Testis (tissue), 2 donors: ENCODE measurements at regions not wholly inside any gene's neighbourhood (a gene's known extent, or its start where the extent isn't known, plus 50 kb on each side); places are given as distances from the start of the nearest gene placed in this dataset.
"Not testable (repeated sequence)": the region's sequence is repeated elsewhere in the genome, so short reads cannot be mapped to it uniquely, and the experiment has no call there.

Experiments used
- DNase-seq: peaks from one replicate; pipeline ENCODE4 v3.0.0-alpha.2; 2019
- H3K27ac ChIP-seq, 2 donors: fragments of 200-600 bp; sonication (generic); one replicate each; pipeline ENCODE4 v1.5.1; 2019
- H3K27me3 ChIP-seq: fragments of 200-600 bp; sonication (generic); one replicate; pipeline ENCODE4 v1.5.1; 2019
- H3K36me3 ChIP-seq: fragments of 200-600 bp; sonication (generic); one replicate; pipeline ENCODE4 v1.5.1; 2017; ENCODE audit warnings: low read depth; ENCODE audit errors: missing control alignments
- H3K4me1 ChIP-seq: fragments of 200-600 bp; sonication (generic); one replicate; pipeline ENCODE4 v1.5.1; 2019
- H3K4me3 ChIP-seq, 2 donors: fragments of 200-600 bp; sonication (generic); one replicate each; pipeline ENCODE4 v1.5.1; 2017 to 2019
- H3K9me3 ChIP-seq: fragments of 200-600 bp; sonication (generic); one replicate; pipeline ENCODE4 v1.5.1; 2017
- POLR2A ChIP-seq: fragments of 450-650 bp; IDR thresholded peaks from one replicate; pipeline ENCODE4 v1.6.1; 2017; ENCODE audit warnings: antibody characterized with exemption, mild to moderate bottlenecking, moderate library complexity
- WGBS, 2 donors: methylation state at CpG; one replicate each; pipeline ENCODE4 v1.1.5; 2018; 5-methylcytosine and 5-hydroxymethylcytosine counted together
- intact Hi-C: fragments of 100-400 bp; cut with DNase I; formaldehyde crosslinking; loops from one replicate; pipeline ENCODE4 v1.15.1; 2023; ENCODE audit warnings: low total_unique reads
- TF ChIP-seq, protein P1 (sequence below), 3 experiments: fragments of 450-650 bp in 2 of 3; fragments of 200-600 bp in 1 of 3; sonication (generic) in 1 of 3; IDR thresholded peaks; one replicate each; pipeline ENCODE4 v1.5.1; 2016 to 2019; ENCODE audit warnings: antibody characterized with exemption in 3 of 3, mild to moderate bottlenecking in 2 of 3, moderate library complexity in 1 of 3

DNA sequence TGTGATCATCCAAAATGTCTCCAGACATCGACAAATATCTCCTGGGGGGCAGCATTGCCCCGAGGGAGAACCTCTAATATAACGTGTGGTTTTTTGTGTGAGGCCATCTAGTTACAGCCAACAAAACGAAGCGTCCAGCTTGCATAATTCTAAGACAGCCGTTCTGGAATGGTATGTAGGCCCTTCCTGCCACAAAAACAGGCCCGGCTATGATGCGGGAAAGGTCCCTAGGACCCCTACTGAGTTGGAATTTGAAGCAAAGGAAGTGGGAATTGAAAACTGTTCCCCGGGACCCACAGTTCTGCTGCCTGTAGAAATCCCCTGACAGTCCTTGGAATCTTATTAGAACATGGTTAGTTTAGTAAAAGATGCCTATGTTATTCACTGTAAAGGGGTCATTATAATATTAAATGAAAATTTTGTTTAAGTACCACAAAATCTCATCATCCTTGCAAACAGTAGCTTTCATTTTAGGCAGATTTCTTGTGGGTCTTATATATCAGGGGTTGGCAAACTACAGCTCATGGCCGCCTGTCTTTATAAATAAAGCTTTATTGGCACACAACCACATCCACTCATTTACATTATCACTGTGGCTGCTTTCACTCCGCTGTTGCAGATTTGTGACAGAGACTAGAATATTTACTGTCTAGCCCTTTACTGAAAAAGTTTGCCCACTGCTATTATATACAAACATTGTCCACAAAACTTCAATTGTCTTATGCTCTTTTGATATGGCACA lies 70.7 kb downstream of the MSX2 start:
- Histone ChIP-seq H3K36me3 (no peaks in the 10 kb centered on the region), H3K4me3 (no peak overlapping the region), H3K27me3 (no peaks in the 10 kb centered on the region), H3K4me1 (no peaks in the 10 kb centered on the region), H3K9me3 (no peaks in the 10 kb centered on the region), H3K27ac (no peak overlapping the region)
- DNase-seq: no peak
- intact Hi-C loops: loop anchor here (10.0 kb wide), 1 partner anchor 370 kb away; no protein-coding TSS in a partner anchor
- WGBS, 2 donors: 41 to 54% methylated on average over 9 to 11 of the region's 11 CpGs
- TF ChIP-seq, protein P1, sequence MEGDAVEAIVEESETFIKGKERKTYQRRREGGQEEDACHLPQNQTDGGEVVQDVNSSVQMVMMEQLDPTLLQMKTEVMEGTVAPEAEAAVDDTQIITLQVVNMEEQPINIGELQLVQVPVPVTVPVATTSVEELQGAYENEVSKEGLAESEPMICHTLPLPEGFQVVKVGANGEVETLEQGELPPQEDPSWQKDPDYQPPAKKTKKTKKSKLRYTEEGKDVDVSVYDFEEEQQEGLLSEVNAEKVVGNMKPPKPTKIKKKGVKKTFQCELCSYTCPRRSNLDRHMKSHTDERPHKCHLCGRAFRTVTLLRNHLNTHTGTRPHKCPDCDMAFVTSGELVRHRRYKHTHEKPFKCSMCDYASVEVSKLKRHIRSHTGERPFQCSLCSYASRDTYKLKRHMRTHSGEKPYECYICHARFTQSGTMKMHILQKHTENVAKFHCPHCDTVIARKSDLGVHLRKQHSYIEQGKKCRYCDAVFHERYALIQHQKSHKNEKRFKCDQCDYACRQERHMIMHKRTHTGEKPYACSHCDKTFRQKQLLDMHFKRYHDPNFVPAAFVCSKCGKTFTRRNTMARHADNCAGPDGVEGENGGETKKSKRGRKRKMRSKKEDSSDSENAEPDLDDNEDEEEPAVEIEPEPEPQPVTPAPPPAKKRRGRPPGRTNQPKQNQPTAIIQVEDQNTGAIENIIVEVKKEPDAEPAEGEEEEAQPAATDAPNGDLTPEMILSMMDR (IDR thresholded peaks at IDR 0.05): no peak
- no peak for TF ChIP-seq POLR2A

DNA sequence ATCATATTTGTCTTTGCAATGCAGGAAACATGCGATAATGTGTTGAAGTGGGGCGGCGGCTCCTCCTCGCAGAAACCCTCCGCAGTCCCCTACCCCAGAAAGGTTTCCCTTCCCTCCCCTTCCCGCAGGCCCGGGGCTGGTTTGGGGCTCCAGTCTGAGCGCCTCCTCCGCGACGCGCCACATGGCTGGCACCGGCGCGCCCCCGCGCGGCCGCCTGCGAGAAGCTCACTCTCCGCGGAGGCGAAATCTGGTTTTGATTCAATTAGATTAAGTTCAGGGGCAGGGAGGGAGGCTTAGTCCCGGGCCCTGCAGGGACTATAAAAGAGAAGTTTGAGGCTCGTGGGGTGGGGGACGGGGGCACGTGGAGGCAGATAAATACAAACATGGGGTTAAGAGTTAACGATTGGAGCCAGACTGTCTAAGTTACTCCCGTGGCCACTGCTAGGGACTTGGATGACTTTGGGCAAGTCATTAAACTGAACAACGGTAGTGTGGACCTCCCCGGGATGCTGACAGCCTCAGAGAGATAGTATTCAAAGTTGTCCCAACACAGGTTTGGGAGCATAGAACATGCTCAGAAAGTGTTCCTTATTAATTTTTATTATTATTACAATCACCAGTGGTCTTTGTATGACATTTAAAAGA lies 69.4 kb downstream of the MSX2 start:
- no peak overlapping the region for H3K27ac ChIP-seq
- WGBS, 2 donors: 1% methylated on average over 30 to 31 of the region's 31 CpGs

DNA sequence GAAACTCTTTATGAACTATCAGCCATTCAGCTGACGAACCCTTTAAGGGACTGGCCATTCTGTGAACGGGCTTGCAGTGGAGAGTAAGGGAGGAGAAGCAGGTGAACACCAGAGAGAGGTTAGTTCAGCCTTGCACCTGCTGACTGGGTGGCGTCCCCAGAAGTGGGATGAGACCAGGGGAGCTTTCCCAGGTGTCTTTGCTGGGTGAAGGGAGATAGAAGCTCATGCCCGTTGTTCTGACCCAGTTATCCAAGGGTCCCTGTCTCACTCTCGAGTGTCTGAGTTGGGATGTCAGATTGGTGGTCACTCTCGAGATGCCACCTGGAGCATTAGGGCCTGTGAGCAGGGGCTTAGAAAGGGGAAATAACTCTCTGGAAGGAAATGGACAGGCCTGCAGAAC lies 68.7 kb downstream of the MSX2 start:
- H3K4me3 ChIP-seq: peak overlapping the region in 1 of 2 donors; percentile 37
- intact Hi-C loops: loop anchor here (10.0 kb wide), 1 partner anchor 368 kb away; no protein-coding TSS in a partner anchor
- no peaks in the 10 kb centered on the region for H3K4me1 ChIP-seq
- H3K9me3 ChIP-seq: no peaks in the 10 kb centered on the region
- H3K36me3 ChIP-seq: no peaks in the 10 kb centered on the region
- H3K27ac ChIP-seq: no peak overlapping the region
- no peaks in the 10 kb centered on the region for H3K27me3 ChIP-seq
- 50 to 70% methylated on average over 6 of the region's 6 CpGs for WGBS, 2 donors
- DNase-seq: no peak
- TF ChIP-seq, protein P1 (IDR thresholded peaks at IDR 0.05): no peak
- no peak for TF ChIP-seq POLR2A

More for the DNA sequence above, 69.4 kb downstream of the MSX2 start:
- H3K27me3 ChIP-seq: no peaks in the 10 kb centered on the region
- TF ChIP-seq POLR2A: no peak
- TF ChIP-seq, protein P1 (IDR thresholded peaks at IDR 0.05): peak; percentile 42 to 82 (median 70)
- H3K4me1 ChIP-seq: no peaks in the 10 kb centered on the region
- no peaks in the 10 kb centered on the region for H3K36me3 ChIP-seq
- DNase-seq: peak; percentile 80
- H3K4me3 ChIP-seq: peak overlapping the region in 1 of 2 donors; percentile 37
- intact Hi-C loops: loop anchor here (10.0 kb wide), 1 partner anchor 369 kb away; no protein-coding TSS in a partner anchor
- no peaks in the 10 kb centered on the region for H3K9me3 ChIP-seq

DNA sequence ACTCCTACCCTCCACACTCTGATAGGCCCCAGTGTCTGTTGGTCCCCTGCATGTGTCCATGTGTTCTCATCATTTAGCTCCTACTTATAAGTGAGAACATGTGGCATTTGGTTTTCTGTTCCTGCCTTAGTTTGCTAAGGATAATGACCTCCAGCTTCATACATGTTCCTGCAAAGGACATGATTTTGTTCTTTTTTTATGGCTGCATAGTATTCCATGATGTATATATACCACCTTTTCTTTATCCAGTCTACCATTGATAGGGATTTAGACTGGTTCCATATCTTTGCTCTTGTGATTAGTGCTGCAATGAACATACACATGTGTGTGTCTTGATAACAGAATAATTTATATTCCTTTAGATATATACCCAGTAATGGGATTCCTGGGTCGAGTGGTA lies 67.9 kb downstream of the MSX2 start:
- H3K4me3 ChIP-seq, H3K27ac ChIP-seq, DNase-seq, H3K27me3 ChIP-seq, H3K36me3 ChIP-seq, H3K9me3 ChIP-seq, H3K4me1 ChIP-seq: not testable (repeated sequence)
- intact Hi-C loops: loop anchor here (10.0 kb wide), 1 partner anchor 367 kb away; no protein-coding TSS in a partner anchor
- WGBS, 2 donors: 57 to 70% methylated on average over 1 of the region's 1 CpG

DNA sequence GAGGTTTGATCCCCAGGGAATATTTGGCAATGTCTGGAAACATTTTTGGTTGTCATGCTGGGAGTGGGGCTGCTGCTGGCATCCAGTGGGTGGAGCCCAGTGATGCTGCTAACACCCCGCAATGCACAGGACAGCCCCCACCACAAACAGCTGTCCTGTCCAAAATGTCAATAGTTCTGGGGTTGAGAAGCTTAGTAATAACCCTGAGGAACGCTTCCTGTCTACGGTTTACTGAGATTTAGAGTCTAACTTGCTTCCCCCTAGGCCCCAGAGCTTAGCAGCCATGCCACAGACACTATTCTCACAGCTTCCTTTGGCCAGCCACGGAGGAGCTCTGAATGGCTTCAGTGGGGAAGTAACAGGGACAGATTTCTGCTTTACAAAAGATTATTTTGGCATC lies 66.5 kb downstream of the MSX2 start:
- H3K9me3 ChIP-seq: no peaks in the 10 kb centered on the region
- no peaks in the 10 kb centered on the region for H3K4me1 ChIP-seq
- no peak for TF ChIP-seq POLR2A
- no peak overlapping the region for H3K27ac ChIP-seq
- WGBS, 2 donors: 76 to 78% methylated on average over 3 to 4 of the region's 4 CpGs
- intact Hi-C loops: loop anchor here (10.0 kb wide), 1 partner anchor 366 kb away; no protein-coding TSS in a partner anchor
- no peaks in the 10 kb centered on the region for H3K36me3 ChIP-seq
- no peaks in the 10 kb centered on the region for H3K27me3 ChIP-seq
- no peak overlapping the region for H3K4me3 ChIP-seq
- no peak for DNase-seq
